H9 (cell line): ENCODE measurements at regions not wholly inside any gene's neighbourhood (a gene's known extent, or its start where the extent isn't known, plus 50 kb on each side); places are given as distances from the start of the nearest gene placed in this dataset.

Experiments
- DNase-seq: peaks from one replicate; pipeline ENCODE4 v3.0.0-alpha.2; 2017
- H2AFZ ChIP-seq: one replicate; pipeline ENCODE4 v1.6.1; 2013; ENCODE audit warnings: mild to moderate bottlenecking, low read length, control low read depth, moderate library complexity
- H2AK5ac ChIP-seq: 2 replicates; pipeline ENCODE4 v1.6.1; 2013; ENCODE audit warnings: low read length, control low read depth, mixed read lengths; ENCODE audit not compliant: insufficient read length
- H2BK120ac ChIP-seq: one replicate; pipeline ENCODE4 v1.6.1; 2013; ENCODE audit warnings: low read depth, mild to moderate bottlenecking, low read length, control low read depth, inconsistent platforms; ENCODE audit not compliant: poor library complexity, severe bottlenecking
- H2BK12ac ChIP-seq: 2 replicates; pipeline ENCODE4 v1.6.1; 2013; ENCODE audit warnings: low read length, control low read depth, mixed read lengths, low read depth; ENCODE audit not compliant: insufficient read length
- H2BK15ac ChIP-seq: 2 replicates; pipeline ENCODE4 v1.6.1; 2013; ENCODE audit warnings: low read depth, low read length, control low read depth
- H2BK20ac ChIP-seq: one replicate; pipeline ENCODE4 v1.6.1; 2013; ENCODE audit warnings: low read depth, mild to moderate bottlenecking, low read length, control low read depth, inconsistent platforms; ENCODE audit not compliant: poor library complexity, severe bottlenecking
- H2BK5ac ChIP-seq: 2 replicates; pipeline ENCODE4 v1.6.1; 2013; ENCODE audit warnings: low read length, control low read depth, mixed read lengths; ENCODE audit not compliant: insufficient read length
- H3K14ac ChIP-seq: 2 replicates; pipeline ENCODE4 v1.6.1; 2013; ENCODE audit warnings: low read length, control low read depth; ENCODE audit not compliant: insufficient read depth
- H3K18ac ChIP-seq: 2 replicates; pipeline ENCODE4 v1.6.1; 2013; ENCODE audit warnings: low read depth, mild to moderate bottlenecking, mixed read lengths, low read length, control low read depth; ENCODE audit not compliant: insufficient read length
- H3K23ac ChIP-seq: 2 replicates; pipeline ENCODE4 v1.6.1; 2013; ENCODE audit warnings: low read length, control low read depth, mixed read lengths, low read depth; ENCODE audit not compliant: insufficient read length
- H3K23me2 ChIP-seq: 2 replicates; pipeline ENCODE4 v1.6.1; 2013; ENCODE audit warnings: low read depth, mild to moderate bottlenecking, mixed read lengths, low read length, control low read depth; ENCODE audit not compliant: insufficient read length, poor library complexity, severe bottlenecking
- H3K27ac ChIP-seq: 2 replicates; pipeline ENCODE4 v1.5.1; 2013; ENCODE audit warnings: low read length, control low read depth, mixed read lengths, low read depth; ENCODE audit not compliant: insufficient read length
- H3K27me3 ChIP-seq: 2 replicates; pipeline ENCODE4 v1.6.1; 2013; ENCODE audit warnings: low read length, control low read depth, inconsistent platforms; ENCODE audit not compliant: insufficient read depth
- H3K4ac ChIP-seq: 2 replicates; pipeline ENCODE4 v1.6.1; 2013; ENCODE audit warnings: low read depth, mild to moderate bottlenecking, control low read depth, inconsistent platforms, low read length, moderate library complexity
- H3K4me1 ChIP-seq: 2 replicates; pipeline ENCODE4 v1.6.1; 2013; ENCODE audit warnings: low read length, control low read depth, inconsistent platforms; ENCODE audit not compliant: insufficient read depth
- H3K4me2 ChIP-seq: 2 replicates; pipeline ENCODE4 v1.6.1; 2013; ENCODE audit warnings: low read length, control low read depth, mixed read lengths; ENCODE audit not compliant: insufficient read length, insufficient read depth
- H3K56ac ChIP-seq: 2 replicates; pipeline ENCODE4 v1.6.1; 2013; ENCODE audit warnings: low read depth, mild to moderate bottlenecking, mixed read lengths, low read length, control low read depth; ENCODE audit not compliant: insufficient read length
- H3K79me1 ChIP-seq: 2 replicates; pipeline ENCODE4 v1.6.1; 2013; ENCODE audit warnings: low read depth, mild to moderate bottlenecking, moderate library complexity, low read length, control low read depth, inconsistent platforms; ENCODE audit not compliant: insufficient read depth, poor library complexity, severe bottlenecking
- H3K79me2 ChIP-seq: 2 replicates; pipeline ENCODE4 v1.6.1; 2013; ENCODE audit warnings: low read length, control low read depth, inconsistent platforms; ENCODE audit not compliant: insufficient read depth
- H3K9ac ChIP-seq: 2 replicates; pipeline ENCODE4 v1.6.1; 2013; ENCODE audit warnings: low read length, control low read depth, mixed read lengths; ENCODE audit not compliant: insufficient read length; ENCODE audit errors: extremely low read depth
- H3K9me3 ChIP-seq: one replicate; pipeline ENCODE4 v1.6.1; 2013; ENCODE audit warnings: low read depth, low read length, inconsistent platforms; ENCODE audit not compliant: control insufficient read depth
- H3T11ph ChIP-seq: one replicate; pipeline ENCODE4 v1.6.1; 2013; ENCODE audit warnings: mild to moderate bottlenecking, low read length, control low read depth, inconsistent platforms
- H4K20me1 ChIP-seq: one replicate; pipeline ENCODE4 v1.6.1; 2013; ENCODE audit not compliant: control insufficient read depth, insufficient read length, insufficient read depth
- H4K5ac ChIP-seq: 2 replicates; pipeline ENCODE4 v1.6.1; 2013; ENCODE audit warnings: low read depth, mild to moderate bottlenecking, mixed read lengths, low read length, control low read depth; ENCODE audit not compliant: insufficient read length
- H4K8ac ChIP-seq: replicated peaks from 2 replicates; pipeline ENCODE4 v1.6.1; 2013; ENCODE audit warnings: low read length, control low read depth, mixed read lengths, low read depth; ENCODE audit not compliant: insufficient read length
- H4K91ac ChIP-seq: 2 replicates; pipeline ENCODE4 v1.6.1; 2013; ENCODE audit warnings: low read depth, mild to moderate bottlenecking, moderate library complexity, mixed read lengths, low read length, control low read depth; ENCODE audit not compliant: insufficient read length
- H3K27ac Mint-ChIP-seq, 3 experiments: 2 replicates in 2 of 3; 3 replicates in 1 of 3; pipeline ENCODE4 v1.8.0; 2020 to 2021; ENCODE audit warnings: mixed read lengths in 3 of 3, mild to moderate bottlenecking in 1 of 3, moderate library complexity in 1 of 3
- H3K27me3 Mint-ChIP-seq: 2 replicates; pipeline ENCODE4 v1.8.0; 2021; ENCODE audit warnings: low read depth, mild to moderate bottlenecking, moderate library complexity, mixed read lengths
- H3K36me3 Mint-ChIP-seq, 3 experiments: 2 replicates in 2 of 3; 3 replicates in 1 of 3; pipeline ENCODE4 v1.8.0; 2020 to 2021; ENCODE audit warnings: low read depth in 3 of 3, mixed read lengths in 3 of 3; ENCODE audit not compliant: insufficient read depth in 1 of 3
- H3K4me1 Mint-ChIP-seq, 2 experiments: 2 replicates each; pipeline ENCODE4 v1.8.0; 2020; ENCODE audit warnings: mixed read lengths in 2 of 2
- H3K4me3 Mint-ChIP-seq, 2 experiments: 2 replicates in 1 of 2; 3 replicates in 1 of 2; pipeline ENCODE4 v1.8.0; 2020 to 2021; ENCODE audit warnings: mild to moderate bottlenecking in 2 of 2, mixed read lengths in 2 of 2, moderate library complexity in 1 of 2
- H3K9me3 Mint-ChIP-seq, 2 experiments: 2 replicates in 1 of 2; 3 replicates in 1 of 2; pipeline ENCODE4 v1.8.0; 2020; ENCODE audit warnings: mild to moderate bottlenecking in 2 of 2, mixed read lengths in 2 of 2, moderate library complexity in 1 of 2
- WGBS: extraction: QIAGEN DNeasy Blood & Tissue Kit; methylation state at CpG from one replicate; pipeline ENCODE4 v1.1.7; 2013; ENCODE audit warnings: missing lambda C conversion rate, low lambda C conversion rate, mixed read lengths; ENCODE audit not compliant: insufficient read length; ENCODE audit errors: extremely low coverage; 5-methylcytosine and 5-hydroxymethylcytosine counted together
- TF ChIP-seq, protein P1 (sequence below): fragments of 200-600 bp; sonication (generic); conservative IDR thresholded peaks from 3 replicates; pipeline ENCODE4 v1.8.0; 2021; ENCODE audit warnings: antibody characterized with exemption, mild to moderate bottlenecking

DNA sequence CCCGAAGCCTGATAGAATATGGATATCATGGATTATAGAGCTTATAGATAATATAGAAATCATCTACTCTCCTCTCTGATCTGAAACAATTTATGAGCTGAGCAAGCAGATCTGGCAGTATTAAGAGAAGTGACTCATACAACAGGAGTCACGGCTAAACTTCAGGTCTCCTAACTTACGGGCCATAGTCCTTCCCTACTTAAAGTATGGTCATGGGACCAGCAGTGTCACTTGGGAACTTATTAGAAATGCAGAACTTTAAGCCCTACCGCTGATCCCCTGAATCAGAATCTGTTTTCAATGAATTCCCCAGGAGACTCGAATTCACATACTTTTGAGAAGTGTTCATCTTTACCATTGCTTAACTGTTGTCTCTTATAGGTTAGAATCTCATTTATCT lies 195.7 kb upstream of the FANCL start:
- H2AFZ ChIP-seq, result no peak overlapping the region
- DNase-seq, result no peak
- no peak overlapping the region for H2BK12ac ChIP-seq
- no peak overlapping the region for H4K8ac ChIP-seq
- no peaks in the 10 kb centered on the region for H3K23me2 ChIP-seq
- no peak overlapping the region for H3K4me3 Mint-ChIP-seq
- H4K91ac ChIP-seq, result no peak overlapping the region
- H3K27ac Mint-ChIP-seq, result peak overlapping the region in 1 of 3 experiments; percentile 13; a peak in 1 of 7 replicates
- H2BK120ac ChIP-seq, result no peak overlapping the region
- no peaks in the 10 kb centered on the region for H3K27me3 Mint-ChIP-seq
- H3T11ph ChIP-seq, result no peak overlapping the region
- H3K27me3 ChIP-seq, result no peaks in the 10 kb centered on the region
- no peaks in the 10 kb centered on the region for H3K79me1 ChIP-seq
- H4K5ac ChIP-seq, result no peak overlapping the region
- no peaks in the 10 kb centered on the region for H3K79me2 ChIP-seq
- H4K20me1 ChIP-seq, result no peaks in the 10 kb centered on the region
- H3K4me1 Mint-ChIP-seq, result peaks cover 29 to 48% of the 10 kb centered on the region in 2 experiments
- no peak overlapping the region for H2BK15ac ChIP-seq
- no peaks in the 10 kb centered on the region for H3K9me3 ChIP-seq
- no peak overlapping the region for H3K4ac ChIP-seq
- TF ChIP-seq, protein P1, sequence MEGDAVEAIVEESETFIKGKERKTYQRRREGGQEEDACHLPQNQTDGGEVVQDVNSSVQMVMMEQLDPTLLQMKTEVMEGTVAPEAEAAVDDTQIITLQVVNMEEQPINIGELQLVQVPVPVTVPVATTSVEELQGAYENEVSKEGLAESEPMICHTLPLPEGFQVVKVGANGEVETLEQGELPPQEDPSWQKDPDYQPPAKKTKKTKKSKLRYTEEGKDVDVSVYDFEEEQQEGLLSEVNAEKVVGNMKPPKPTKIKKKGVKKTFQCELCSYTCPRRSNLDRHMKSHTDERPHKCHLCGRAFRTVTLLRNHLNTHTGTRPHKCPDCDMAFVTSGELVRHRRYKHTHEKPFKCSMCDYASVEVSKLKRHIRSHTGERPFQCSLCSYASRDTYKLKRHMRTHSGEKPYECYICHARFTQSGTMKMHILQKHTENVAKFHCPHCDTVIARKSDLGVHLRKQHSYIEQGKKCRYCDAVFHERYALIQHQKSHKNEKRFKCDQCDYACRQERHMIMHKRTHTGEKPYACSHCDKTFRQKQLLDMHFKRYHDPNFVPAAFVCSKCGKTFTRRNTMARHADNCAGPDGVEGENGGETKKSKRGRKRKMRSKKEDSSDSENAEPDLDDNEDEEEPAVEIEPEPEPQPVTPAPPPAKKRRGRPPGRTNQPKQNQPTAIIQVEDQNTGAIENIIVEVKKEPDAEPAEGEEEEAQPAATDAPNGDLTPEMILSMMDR, result no peak
- peaks cover 3% of the 10 kb centered on the region for H3K4me1 ChIP-seq
- H3K14ac ChIP-seq, result no peak overlapping the region
- peaks cover 0 to 4% (median 4%) of the 10 kb centered on the region in 3 experiments; a peak in 2 of 7 replicates for H3K36me3 Mint-ChIP-seq
- H3K9ac ChIP-seq, result no peak overlapping the region
- H2BK5ac ChIP-seq, result no peak overlapping the region
- no peak overlapping the region for H3K4me2 ChIP-seq
- no peaks in the 10 kb centered on the region for H3K9me3 Mint-ChIP-seq
- no peak overlapping the region for H3K27ac ChIP-seq
- WGBS, result no CpG with 5 or more reads among the region's 5 CpGs
- no peak overlapping the region for H3K18ac ChIP-seq
- H3K23ac ChIP-seq, result no peak overlapping the region
- no peak overlapping the region for H3K56ac ChIP-seq
- H2BK20ac ChIP-seq, result no peak overlapping the region
- peak overlapping the region; percentile 60 for H2AK5ac ChIP-seq
